Keratinocyte (primary cell): ENCODE measurements at regions not wholly inside any gene's neighbourhood (a gene's known extent, or its start where the extent isn't known, plus 50 kb on each side); places are given as distances from the start of the nearest gene placed in this dataset.

Source experiments
- DNase-seq: peaks from one replicate; pipeline ENCODE4 v3.0.0-alpha.2; 2011; ENCODE audit warnings: low read depth, missing footprints, low spot score
- FAIRE-seq: peaks from 2 replicates; lab custom pipeline; 2011; peaks lifted over from hg19 to GRCh38; lab: Jason Lieb, UNC
- H2AFZ ChIP-seq: 2 replicates; pipeline ENCODE4 v1.6.0; 2012; ENCODE audit warnings: low read length, control low read depth, inconsistent platforms; ENCODE audit not compliant: control insufficient read depth
- H3K27ac ChIP-seq: 2 replicates; pipeline ENCODE4 v1.5.1; 2011; ENCODE audit warnings: low read length; ENCODE audit not compliant: control insufficient read depth, insufficient read depth
- H3K27me3 ChIP-seq: 3 replicates; pipeline ENCODE4 v1.6.0; 2011; ENCODE audit warnings: low read length; ENCODE audit not compliant: control insufficient read depth, insufficient read depth; ENCODE audit errors: extremely low read depth
- H3K36me3 ChIP-seq, 2 experiments: 2 replicates in 1 of 2; 3 replicates in 1 of 2; pipeline ENCODE4 v1.5.1; 2011; ENCODE audit warnings: low read length in 2 of 2, mild to moderate bottlenecking in 1 of 2; ENCODE audit not compliant: control insufficient read depth in 2 of 2, insufficient read depth in 2 of 2; ENCODE audit errors: extremely low read depth in 1 of 2
- H3K4me1 ChIP-seq: 3 replicates; pipeline ENCODE4 v1.5.1; 2011; ENCODE audit warnings: low read length; ENCODE audit not compliant: control insufficient read depth, insufficient read depth; ENCODE audit errors: extremely low read depth
- H3K4me2 ChIP-seq: 3 replicates; pipeline ENCODE4 v1.6.0; 2011; ENCODE audit warnings: low read depth, low read length; ENCODE audit not compliant: control insufficient read depth, insufficient read depth; ENCODE audit errors: extremely low read depth
- H3K4me3 ChIP-seq, 3 experiments: fragments of 200-600 bp in 1 of 3; sonication (generic) in 1 of 3; 2 replicates in 2 of 3; 3 replicates in 1 of 3; pipeline ENCODE4 v1.5.1; 2011 to 2016; ENCODE audit warnings: low read length in 3 of 3, mild to moderate bottlenecking in 3 of 3, control low read depth in 2 of 3, inconsistent platforms in 1 of 3, low read depth in 1 of 3, mixed read lengths in 1 of 3, mixed run types in 1 of 3, moderate library complexity in 1 of 3; ENCODE audit not compliant: control insufficient read depth in 2 of 3, insufficient read depth in 2 of 3; ENCODE audit errors: extremely low read depth in 1 of 3
- H3K79me2 ChIP-seq: 2 replicates; pipeline ENCODE4 v1.6.0; 2012; ENCODE audit warnings: low read length; ENCODE audit not compliant: control insufficient read depth, insufficient read depth
- H3K9ac ChIP-seq: 3 replicates; pipeline ENCODE4 v1.6.0; 2011; ENCODE audit warnings: low read length; ENCODE audit not compliant: control insufficient read depth, insufficient read depth; ENCODE audit errors: extremely low read depth
- H3K9me1 ChIP-seq: 3 replicates; pipeline ENCODE4 v1.6.0; 2011; ENCODE audit warnings: low read length; ENCODE audit not compliant: control insufficient read depth, insufficient read depth; ENCODE audit errors: extremely low read depth
- H3K9me3 ChIP-seq: 2 replicates; pipeline ENCODE4 v1.5.1; 2012; ENCODE audit warnings: low read depth, low read length; ENCODE audit not compliant: control insufficient read depth
- H4K20me1 ChIP-seq: 3 replicates; pipeline ENCODE4 v1.6.0; 2011; ENCODE audit warnings: low read length; ENCODE audit not compliant: control insufficient read depth, insufficient read depth; ENCODE audit errors: extremely low read depth
- EZH2 ChIP-seq: IDR thresholded peaks from one replicate; pipeline ENCODE4 v1.6.1; 2012; ENCODE audit warnings: inconsistent platforms, mild to moderate bottlenecking, low read length, moderate library complexity
- dilution Hi-C: fragments of 300-500 bp; cut with MboI; formaldehyde crosslinking; loops from one replicate; pipeline ENCODE4 v1.7.0; 2020; ENCODE audit warnings: low sequenced_read_pairs; ENCODE audit not compliant: extremely low pct_ligation_motif_present
- TF ChIP-seq, protein P1 (sequence below), 3 experiments: IDR thresholded peaks in 1 of 3; conservative IDR thresholded peaks in 1 of 3; optimal IDR thresholded peaks in 1 of 3; 2 replicates in 2 of 3; 3 replicates in 1 of 3; pipeline versions ENCODE3 to v1.5.1; 2011; ENCODE audit warnings: low read length in 3 of 3, mild to moderate bottlenecking in 3 of 3, moderate library complexity in 2 of 3, control low read depth in 1 of 3, inconsistent platforms in 1 of 3; ENCODE audit not compliant: insufficient read depth in 2 of 3; ENCODE audit errors: extremely low read depth in 1 of 3

DNA sequence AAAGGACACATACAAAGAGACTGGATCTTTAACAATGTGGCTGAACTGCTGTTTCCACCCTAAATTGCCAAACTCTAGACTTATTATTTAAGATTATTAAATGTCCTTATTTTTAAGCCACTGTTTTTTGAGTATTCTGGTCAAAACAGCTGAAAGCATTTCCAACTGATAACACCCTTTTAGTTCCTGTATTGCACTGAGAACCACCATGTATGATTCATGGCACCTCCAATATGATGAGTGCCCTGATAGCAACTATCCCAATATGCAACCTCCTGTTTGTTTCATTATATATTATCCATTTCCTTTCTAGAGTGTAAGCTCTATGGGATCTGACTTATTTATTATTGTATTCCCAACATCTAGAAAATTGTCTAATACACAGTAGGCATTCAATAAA is 269.4 kb downstream of the HHIPL2 start:
- Histone ChIP-seq H3K27ac (no peak overlapping the region), H3K4me3 (no peak overlapping the region), H3K79me2 (no peaks in the 10 kb centered on the region), H3K9me1 (no peaks in the 10 kb centered on the region), H3K9me3 (no peaks in the 10 kb centered on the region), H4K20me1 (no peaks in the 10 kb centered on the region), H3K27me3 (no peaks in the 10 kb centered on the region), H2AFZ (no peak overlapping the region), H3K4me1 (no peaks in the 10 kb centered on the region), H3K36me3 (no peaks in the 10 kb centered on the region), H3K4me2 (no peak overlapping the region), H3K9ac (no peak overlapping the region)
- no peak for FAIRE-seq
- DNase-seq: no peak
- dilution Hi-C loops: no loop called here
- TF ChIP-seq EZH2: no peak
- TF ChIP-seq, protein P1, sequence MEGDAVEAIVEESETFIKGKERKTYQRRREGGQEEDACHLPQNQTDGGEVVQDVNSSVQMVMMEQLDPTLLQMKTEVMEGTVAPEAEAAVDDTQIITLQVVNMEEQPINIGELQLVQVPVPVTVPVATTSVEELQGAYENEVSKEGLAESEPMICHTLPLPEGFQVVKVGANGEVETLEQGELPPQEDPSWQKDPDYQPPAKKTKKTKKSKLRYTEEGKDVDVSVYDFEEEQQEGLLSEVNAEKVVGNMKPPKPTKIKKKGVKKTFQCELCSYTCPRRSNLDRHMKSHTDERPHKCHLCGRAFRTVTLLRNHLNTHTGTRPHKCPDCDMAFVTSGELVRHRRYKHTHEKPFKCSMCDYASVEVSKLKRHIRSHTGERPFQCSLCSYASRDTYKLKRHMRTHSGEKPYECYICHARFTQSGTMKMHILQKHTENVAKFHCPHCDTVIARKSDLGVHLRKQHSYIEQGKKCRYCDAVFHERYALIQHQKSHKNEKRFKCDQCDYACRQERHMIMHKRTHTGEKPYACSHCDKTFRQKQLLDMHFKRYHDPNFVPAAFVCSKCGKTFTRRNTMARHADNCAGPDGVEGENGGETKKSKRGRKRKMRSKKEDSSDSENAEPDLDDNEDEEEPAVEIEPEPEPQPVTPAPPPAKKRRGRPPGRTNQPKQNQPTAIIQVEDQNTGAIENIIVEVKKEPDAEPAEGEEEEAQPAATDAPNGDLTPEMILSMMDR (optimal IDR thresholded peaks at IDR 0.05 in 1 of 3, IDR thresholded peaks at IDR 0.05 in 1 of 3, conservative IDR thresholded peaks at IDR 0.05 in 1 of 3; ENCODE audit: extremely low read depth in 1 of 3, insufficient read depth in 2 of 3, low read length in 3 of 3): no peak

- DNase-seq (no peak), FAIRE-seq (no peak)
- no peak for TF ChIP-seq EZH2
- TF ChIP-seq, protein P1 (optimal IDR thresholded peaks at IDR 0.05 in 1 of 3, IDR thresholded peaks at IDR 0.05 in 1 of 3, conservative IDR thresholded peaks at IDR 0.05 in 1 of 3; ENCODE audit: extremely low read depth in 1 of 3, insufficient read depth in 2 of 3, low read length in 3 of 3): no peak
- Histone ChIP-seq H3K27me3 (no peaks in the 10 kb centered on the region), H3K79me2 (no peaks in the 10 kb centered on the region), H3K4me1 (no peaks in the 10 kb centered on the region), H3K9ac (no peak overlapping the region), H3K4me2 (no peak overlapping the region), H4K20me1 (no peaks in the 10 kb centered on the region), H3K36me3 (no peaks in the 10 kb centered on the region), H2AFZ (no peak overlapping the region), H3K27ac (no peak overlapping the region), H3K9me3 (no peaks in the 10 kb centered on the region), H3K4me3 (no peak overlapping the region), H3K9me1 (no peaks in the 10 kb centered on the region)
- dilution Hi-C loops: no loop called here
Measured at GRCh38 chr1:222275729-222276465, 272.0 kb downstream of the HHIPL2 start.
